ENCODE measurements at regions not wholly inside any gene's neighbourhood (a gene's known extent, or its start where the extent isn't known, plus 50 kb on each side); places are given as distances from the start of the nearest gene placed in this dataset.
"Not testable (repeated sequence)": the region's sequence is repeated elsewhere in the genome, so short reads cannot be mapped to it uniquely, and the experiment has no call there.

- DNase-seq (ENCODE audit: low read depth), result not testable (repeated sequence)
These were observed 51.5 kb downstream of the PPIAL4A start for GRCh38 chr1:120941066-120941465.

- not testable (repeated sequence) for DNase-seq (ENCODE audit: low read depth)
These were observed 52.3 kb downstream of the PPIAL4A start for GRCh38 chr1:120941836-120942217.

GRCh38 chr1:120942218-120942944, 52.8 kb downstream of the PPIAL4A start:
- DNase-seq (ENCODE audit: low read depth), result peak; percentile 62

GRCh38 chr1:120942945-120943319, 53.4 kb downstream of the PPIAL4A start:
- not testable (repeated sequence) for DNase-seq (ENCODE audit: low read depth)

- not testable (repeated sequence) for DNase-seq (ENCODE audit: low read depth)
These were observed 55.1 kb downstream of the PPIAL4A start for GRCh38 chr1:120944691-120945090.

GRCh38 chr1:120945122-120945521, 55.6 kb downstream of the PPIAL4A start:
- not testable (repeated sequence) for DNase-seq (ENCODE audit: low read depth)

GRCh38 chr1:120947114-120947513, 57.5 kb downstream of the PPIAL4A start:
- DNase-seq (ENCODE audit: low read depth), result not testable (repeated sequence)

- not testable (repeated sequence) for DNase-seq (ENCODE audit: low read depth)
These were observed 60.2 kb downstream of the PPIAL4A start for GRCh38 chr1:120949724-120950123.

- DNase-seq (ENCODE audit: low read depth), result not testable (repeated sequence)
These were observed 61.1 kb downstream of the PPIAL4A start for GRCh38 chr1:120950633-120951032.

- not testable (repeated sequence) for DNase-seq (ENCODE audit: low read depth)
These were observed 61.5 kb downstream of the PPIAL4A start for GRCh38 chr1:120951100-120951499.

GRCh38 chr1:120952207-120952870, 62.8 kb downstream of the PPIAL4A start:
- DNase-seq (ENCODE audit: low read depth), result not testable (repeated sequence)

GRCh38 chr1:120952871-120953265, 63.3 kb downstream of the PPIAL4A start:
- not testable (repeated sequence) for DNase-seq (ENCODE audit: low read depth)

GRCh38 chr1:120954736-120955135, 65.2 kb downstream of the PPIAL4A start:
- no peak for DNase-seq (ENCODE audit: low read depth)

- DNase-seq (ENCODE audit: low read depth), result not testable (repeated sequence)
These were observed 66.4 kb downstream of the PPIAL4A start for GRCh38 chr1:120955961-120956360.

- DNase-seq (ENCODE audit: low read depth), result not testable (repeated sequence)
These were observed 76.4 kb downstream of the PPIAL4A start for GRCh38 chr1:120966018-120966417.

- DNase-seq (ENCODE audit: low read depth), result not testable (repeated sequence)
These were observed 83.3 kb downstream of the PPIAL4A start for GRCh38 chr1:120972863-120973262.

GRCh38 chr1:120973836-120974235, 84.3 kb downstream of the PPIAL4A start:
- not testable (repeated sequence) for DNase-seq (ENCODE audit: low read depth)

GRCh38 chr1:120977279-120977678, 87.7 kb downstream of the PPIAL4A start:
- not testable (repeated sequence) for DNase-seq (ENCODE audit: low read depth)

GRCh38 chr1:120981489-120982094, 92.0 kb downstream of the PPIAL4A start:
- DNase-seq (ENCODE audit: low read depth), result not testable (repeated sequence)

- DNase-seq (ENCODE audit: low read depth), result not testable (repeated sequence)
These were observed 105.0 kb downstream of the PPIAL4A start for GRCh38 chr1:120994614-120995013.

- not testable (repeated sequence) for DNase-seq (ENCODE audit: low read depth)
These were observed 105.5 kb downstream of the PPIAL4A start for GRCh38 chr1:120995025-120995424.

GRCh38 chr1:121001090-121001726, 111.6 kb downstream of the PPIAL4A start:
- DNase-seq (ENCODE audit: low read depth), result not testable (repeated sequence)
